ENCODE measurements at regions not wholly inside any gene's neighbourhood (a gene's known extent, or its start where the extent isn't known, plus 50 kb on each side); places are given as distances from the start of the nearest gene placed in this dataset.
"Not testable (repeated sequence)": the region's sequence is repeated elsewhere in the genome, so short reads cannot be mapped to it uniquely, and the experiment has no call there.

GRCh38 chr4:133585323-133585722 is 436.2 kb downstream of the PCDH10 start:
- DNase-seq: no peak

DNA sequence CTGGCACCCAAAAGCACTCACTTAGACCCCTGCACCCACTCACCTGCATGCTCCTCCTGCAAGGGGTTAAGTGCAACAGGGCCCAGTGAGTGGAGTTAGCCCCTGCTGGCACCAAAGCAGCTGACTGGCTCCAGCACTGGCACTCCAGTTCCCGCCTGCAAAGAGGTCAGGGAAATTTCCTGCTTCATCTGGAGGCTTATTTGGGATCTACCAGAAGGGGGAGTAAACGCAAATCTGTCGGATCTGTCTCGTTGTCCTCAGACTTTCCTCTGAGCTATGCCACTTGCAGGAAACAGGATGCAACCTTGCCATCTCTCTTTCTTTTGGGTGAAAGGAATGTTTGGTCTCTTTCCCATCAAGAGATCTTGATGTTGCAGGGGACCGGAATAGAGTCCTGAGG is 435.6 kb downstream of the PCDH10 start:
- no peak for DNase-seq

DNA sequence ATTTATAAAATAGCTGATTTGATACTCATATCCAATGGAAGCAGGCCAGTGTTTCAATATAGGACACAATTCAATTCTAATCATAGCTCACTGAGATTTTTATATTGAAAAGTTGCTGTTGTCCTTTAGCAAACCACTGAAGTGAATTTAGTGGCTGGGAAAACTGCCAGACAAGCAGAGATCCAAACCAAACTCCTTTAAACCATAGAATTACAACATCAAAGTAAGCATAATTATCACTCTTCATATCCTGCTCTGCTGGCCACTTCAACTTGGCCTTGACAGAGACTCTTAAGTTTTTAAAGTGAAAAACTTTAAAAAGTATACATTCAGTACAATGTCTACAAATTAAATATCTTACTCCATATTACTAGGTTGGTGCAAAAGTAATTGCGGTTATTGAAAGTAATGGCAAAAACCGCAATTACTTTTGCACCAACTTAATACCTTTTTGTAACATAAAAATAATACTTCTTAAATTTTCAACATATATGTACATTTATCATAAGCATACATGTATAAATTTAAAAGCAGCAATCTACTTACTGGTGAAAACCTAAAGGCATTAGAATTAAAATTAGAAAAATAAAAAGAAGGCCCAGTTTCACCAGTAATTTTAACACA is 433.0 kb downstream of the PCDH10 start:
- DNase-seq: peak; percentile 39

- DNase-seq: no peak
Observed at GRCh38 chr4:133574248-133574647, 425.2 kb downstream of the PCDH10 start.

- peak; percentile 67 for DNase-seq
Observed at GRCh38 chr4:133565379-133565778, 416.3 kb downstream of the PCDH10 start.

DNA sequence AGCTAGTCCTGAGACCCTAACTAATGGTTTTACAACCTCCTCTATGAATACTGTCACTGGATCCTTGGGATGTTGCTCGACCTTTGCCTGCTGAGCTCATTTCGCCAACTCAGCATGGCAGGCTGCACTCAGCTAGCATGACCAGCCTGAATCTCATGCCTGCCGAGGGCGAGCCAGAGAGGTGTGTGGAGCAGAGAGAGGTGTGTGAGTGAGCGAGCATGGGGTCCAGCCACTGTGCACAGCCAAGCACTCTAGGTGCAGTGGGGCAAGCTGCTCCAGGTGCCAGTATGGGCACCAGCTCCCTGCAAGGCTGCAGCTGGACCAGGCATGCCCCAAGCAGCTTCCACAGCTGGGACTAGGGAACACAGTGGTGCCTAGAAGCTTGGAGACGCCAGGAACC is 410.9 kb downstream of the PCDH10 start:
- DNase-seq: no peak

- DNase-seq: no peak
Observed at GRCh38 chr4:133555671-133556070, 406.6 kb downstream of the PCDH10 start.

- DNase-seq: peak; percentile 1
Observed at GRCh38 chr4:133550436-133550835, 401.3 kb downstream of the PCDH10 start.

DNA sequence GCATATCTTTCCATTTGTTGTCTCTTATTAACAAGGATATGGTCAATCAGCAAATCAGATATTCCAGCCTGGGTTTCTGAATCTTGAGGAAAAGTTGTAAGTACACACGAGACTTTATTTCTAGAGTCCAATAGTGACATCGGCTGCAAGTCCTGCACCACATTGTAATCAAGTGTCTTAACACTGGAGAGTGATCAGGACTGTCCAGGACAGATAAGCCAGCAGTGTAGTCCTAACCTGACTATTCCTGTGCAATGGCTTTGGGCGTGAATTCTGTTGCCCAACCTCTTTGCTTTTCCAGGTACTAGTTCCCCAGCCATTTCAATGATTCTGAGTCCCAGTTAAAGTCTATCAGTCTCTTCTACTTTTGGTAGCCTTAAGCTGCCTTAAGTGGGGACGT is 395.0 kb downstream of the PCDH10 start:
- DNase-seq: no peak

DNA sequence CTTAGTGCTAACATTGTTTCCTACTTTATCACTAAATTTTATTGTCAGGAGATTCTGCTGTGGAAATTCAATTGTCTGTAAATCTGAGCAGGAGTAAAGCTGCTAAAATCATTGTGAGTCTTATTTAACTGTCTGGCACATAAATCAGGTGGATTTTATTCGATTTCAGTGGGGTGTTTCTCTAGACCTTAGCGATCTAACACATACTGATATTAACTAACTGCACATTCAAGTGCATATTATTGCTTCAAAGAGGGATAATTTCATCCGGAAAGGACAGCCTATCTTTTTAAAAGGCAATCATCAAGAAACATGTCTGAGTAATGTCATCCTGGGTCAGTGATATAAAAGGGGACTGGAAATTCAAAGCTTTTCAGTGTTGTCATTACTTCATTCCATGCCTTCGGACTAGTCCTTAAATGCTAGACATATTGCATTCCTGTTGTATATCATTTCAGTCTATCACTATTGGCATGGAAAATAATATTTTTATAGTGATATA is 388.7 kb downstream of the PCDH10 start:
- DNase-seq: no peak

GRCh38 chr4:133534224-133534623 is 385.1 kb downstream of the PCDH10 start:
- not testable (repeated sequence) for DNase-seq

GRCh38 chr4:133524369-133524768 is 375.3 kb downstream of the PCDH10 start:
- DNase-seq: no peak

- peak; percentile 83 for DNase-seq
Observed at GRCh38 chr4:133513901-133514300, 364.8 kb downstream of the PCDH10 start.

DNA sequence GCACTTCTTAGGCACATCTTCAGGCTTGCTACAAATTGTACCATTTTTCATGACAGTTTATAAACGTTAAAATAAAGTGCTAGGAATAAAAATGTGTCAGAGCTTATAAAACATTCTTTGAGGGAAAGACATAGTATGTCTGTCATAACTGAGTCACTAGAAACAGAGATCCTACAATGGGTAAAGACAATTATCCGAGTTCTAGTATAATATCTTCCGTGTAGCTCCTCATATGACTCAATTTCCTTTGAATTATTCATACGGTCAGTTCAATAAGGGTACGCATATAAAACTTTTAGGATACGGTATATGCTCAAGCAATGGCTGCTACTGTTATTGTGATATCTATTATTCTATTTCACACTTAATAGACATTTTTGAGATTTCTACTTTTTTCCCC is 349.1 kb downstream of the PCDH10 start:
- peak; percentile 10 for DNase-seq

- no peak for DNase-seq
Observed at GRCh38 chr4:133493776-133494175, 344.7 kb downstream of the PCDH10 start.

GRCh38 chr4:133493241-133493640 is 344.1 kb downstream of the PCDH10 start:
- no peak for DNase-seq

DNA sequence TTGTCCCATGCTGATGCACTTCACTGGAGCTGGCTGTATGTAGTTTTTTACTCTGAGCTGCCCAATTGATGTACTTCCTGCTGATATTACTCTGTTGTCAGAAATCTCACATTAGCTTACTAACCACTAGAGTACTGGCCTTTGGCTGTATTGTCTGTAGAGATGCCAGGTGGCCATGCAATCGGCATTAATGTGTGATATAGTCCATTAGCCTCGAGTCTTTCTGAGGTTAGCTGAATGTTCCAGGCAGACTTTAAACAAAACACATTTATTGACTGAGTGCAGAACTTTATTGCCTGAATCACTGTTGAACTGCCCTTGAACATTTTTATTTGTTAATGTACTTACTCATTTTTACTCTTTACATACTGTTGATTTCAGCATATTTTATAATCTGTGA is 335.2 kb downstream of the PCDH10 start:
- no peak for DNase-seq

DNA sequence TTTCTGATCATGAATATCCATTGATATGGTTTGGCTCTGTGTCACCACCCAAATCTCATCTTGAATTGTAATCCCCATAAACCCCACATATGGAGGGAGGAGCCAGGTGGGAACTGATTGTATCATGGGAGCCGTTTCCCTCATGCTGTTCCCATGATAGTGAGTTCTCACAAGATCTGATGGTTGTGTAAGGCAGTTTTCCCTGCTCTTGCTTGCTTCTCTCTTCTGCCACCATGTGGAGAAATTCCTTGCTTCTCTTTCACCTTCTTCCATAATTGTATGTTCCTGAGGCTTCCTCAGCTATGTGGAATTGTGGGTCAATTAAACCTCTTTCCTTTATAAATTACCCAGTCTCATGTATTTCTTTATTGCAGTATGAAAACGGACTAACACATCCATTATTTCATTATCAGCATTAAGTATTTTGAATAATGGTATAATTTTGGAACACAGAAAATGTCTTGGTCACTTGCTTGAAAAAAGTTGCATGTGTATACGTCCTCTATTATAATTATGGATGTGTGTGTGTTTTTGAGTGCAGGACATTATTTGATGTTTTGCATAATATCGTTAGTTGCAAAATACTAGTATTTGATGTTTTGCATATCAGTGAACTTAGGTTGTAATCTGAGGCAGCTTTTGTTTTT is 334.6 kb downstream of the PCDH10 start:
- DNase-seq: peak; percentile 56

GRCh38 chr4:133476063-133476462 is 327.0 kb downstream of the PCDH10 start:
- DNase-seq: no peak

- DNase-seq: no peak
Observed at GRCh38 chr4:133474501-133474900, 325.4 kb downstream of the PCDH10 start.

GRCh38 chr4:133472244-133472643 is 323.1 kb downstream of the PCDH10 start:
- DNase-seq: no peak

DNA sequence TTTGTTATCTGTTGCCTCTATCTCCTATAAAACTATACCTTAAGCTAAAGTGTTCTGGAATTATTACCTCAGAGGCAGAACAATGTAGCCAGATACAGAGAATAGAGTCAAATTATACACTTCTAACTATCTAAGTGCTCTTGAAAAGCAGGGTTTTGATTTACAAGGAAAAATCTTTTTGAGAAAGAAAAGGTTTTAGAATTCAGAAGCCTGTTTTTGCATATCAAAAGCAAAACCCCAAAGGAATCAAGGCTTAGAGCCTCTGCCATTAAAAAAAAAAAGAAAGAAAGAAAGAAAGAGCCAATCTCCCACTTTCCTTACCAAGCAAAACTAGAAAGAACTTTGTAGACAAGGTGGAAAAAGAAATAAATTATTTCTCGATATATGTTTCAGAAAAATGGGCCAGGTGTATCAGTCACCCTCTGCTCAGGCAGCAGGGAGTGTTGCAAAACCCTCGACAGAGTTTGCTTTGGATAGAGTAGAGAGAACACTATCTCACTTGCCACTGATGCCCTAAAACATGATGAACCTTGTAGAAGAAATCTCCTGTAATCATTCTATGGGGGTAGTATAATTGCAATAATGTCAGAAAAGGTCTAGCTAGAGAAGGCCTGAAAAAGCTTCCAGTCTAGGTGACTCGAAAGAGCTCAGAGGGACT is 318.3 kb downstream of the PCDH10 start:
- no peak for DNase-seq

DNA sequence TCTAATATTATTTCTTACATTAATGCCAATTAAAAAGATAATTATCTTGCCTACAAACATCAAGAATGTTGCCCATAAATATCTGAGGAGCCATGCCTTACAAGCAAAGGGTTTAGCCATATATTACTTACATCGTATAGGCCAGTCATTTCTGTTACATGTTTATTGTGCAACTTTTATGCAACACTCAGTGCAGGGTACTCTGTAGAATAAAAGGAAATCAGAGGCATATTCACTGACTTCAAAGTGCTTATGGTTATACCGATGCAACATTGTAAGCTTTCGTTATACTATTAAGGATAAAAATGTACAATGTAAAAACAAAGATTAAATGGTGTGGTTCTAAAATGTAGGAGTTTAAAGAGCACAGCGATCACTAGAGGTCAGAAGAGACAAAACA is 315.9 kb downstream of the PCDH10 start:
- no peak for DNase-seq

GRCh38 chr4:133464311-133464710 is 315.2 kb downstream of the PCDH10 start:
- no peak for DNase-seq
